Suprapubic skin (tissue), 4 donors: ENCODE measurements at regions not wholly inside any gene's neighbourhood (a gene's known extent, or its start where the extent isn't known, plus 50 kb on each side); places are given as distances from the start of the nearest gene placed in this dataset.
"Not testable (repeated sequence)": the region's sequence is repeated elsewhere in the genome, so short reads cannot be mapped to it uniquely, and the experiment has no call there.

Experiments used
- DNase-seq, 2 donors: peaks; one replicate each; pipeline ENCODE4 v3.0.0-alpha.2; 2019; ENCODE audit warnings: low spot score in 2 of 2
- H3K27ac ChIP-seq: fragments of 200-600 bp; sonication (generic); one replicate; pipeline ENCODE4 v1.5.1; 2019
- H3K27me3 ChIP-seq: fragments of 200-600 bp; sonication (generic); one replicate; pipeline ENCODE4 v1.5.1; 2019
- H3K36me3 ChIP-seq: fragments of 200-600 bp; sonication (generic); one replicate; pipeline ENCODE4 v1.5.1; 2019
- H3K4me1 ChIP-seq: fragments of 200-600 bp; sonication (generic); one replicate; pipeline ENCODE4 v1.5.1; 2019
- H3K4me3 ChIP-seq: fragments of 200-600 bp; sonication (generic); one replicate; pipeline ENCODE4 v1.5.1; 2019; ENCODE audit warnings: mild to moderate bottlenecking
- H3K9me3 ChIP-seq: fragments of 200-600 bp; sonication (generic); one replicate; pipeline ENCODE4 v1.5.1; 2019
- CTCF ChIP-seq, 2 donors: fragments of 200-600 bp in 1 of 2; fragments of 450-650 bp in 1 of 2; sonication (generic) in 1 of 2; IDR thresholded peaks; one replicate each; pipeline ENCODE4 v1.5.1; 2016 to 2019; ENCODE audit warnings: antibody characterized with exemption in 2 of 2, mild to moderate bottlenecking in 1 of 2, moderate library complexity in 1 of 2
- EP300 ChIP-seq: sonication (generic); formaldehyde crosslinking; IDR thresholded peaks from one replicate; pipeline ENCODE4 v1.6.1; 2017; ENCODE audit warnings: antibody characterized with exemption
- POLR2A ChIP-seq, 2 donors: fragments of 450-650 bp; IDR thresholded peaks; one replicate each; pipeline ENCODE4 v1.6.1; 2017; ENCODE audit warnings: antibody characterized with exemption in 2 of 2, mild to moderate bottlenecking in 2 of 2, moderate library complexity in 2 of 2
- POLR2AphosphoS5 ChIP-seq, 3 donors: sonication (generic); formaldehyde crosslinking; IDR thresholded peaks; one replicate each; pipeline ENCODE4 v1.6.1; 2017; ENCODE audit warnings: antibody characterized with exemption in 3 of 3
- WGBS: methylation state at CpG from one replicate; pipeline ENCODE4 v1.1.5; 2018; 5-methylcytosine and 5-hydroxymethylcytosine counted together

GRCh38 chr1:38185913-38186312 is 139.3 kb upstream of the POU3F1 start:
- no peaks in the 10 kb centered on the region for H3K36me3 ChIP-seq
- H3K4me3 ChIP-seq: no peak overlapping the region
- no peaks in the 10 kb centered on the region for H3K4me1 ChIP-seq
- WGBS: 82% methylated on average over 7 of the region's 7 CpGs
- peaks cover 9% of the 10 kb centered on the region for H3K27me3 ChIP-seq
- no peak for TF ChIP-seq CTCF (IDR thresholded peaks at IDR 0.05)
- no peak for TF ChIP-seq POLR2A (IDR thresholded peaks at IDR 0.05)
- TF ChIP-seq EP300: no peak
- no peak for TF ChIP-seq POLR2AphosphoS5 (IDR thresholded peaks at IDR 0.05)
- H3K9me3 ChIP-seq: no peaks in the 10 kb centered on the region
- no peak overlapping the region for H3K27ac ChIP-seq
- no peak for DNase-seq

GRCh38 chr1:38183747-38184146 is 137.2 kb upstream of the POU3F1 start:
- DNase-seq: no peak
- H3K9me3 ChIP-seq: no peaks in the 10 kb centered on the region
- WGBS: 79% methylated on average over 2 of the region's 2 CpGs
- no peak overlapping the region for H3K4me3 ChIP-seq
- no peak overlapping the region for H3K27ac ChIP-seq
- no peaks in the 10 kb centered on the region for H3K36me3 ChIP-seq
- no peak for TF ChIP-seq EP300
- no peaks in the 10 kb centered on the region for H3K4me1 ChIP-seq
- peaks cover 6% of the 10 kb centered on the region for H3K27me3 ChIP-seq

- no peaks in the 10 kb centered on the region for H3K36me3 ChIP-seq
- H3K4me3 ChIP-seq: no peak overlapping the region
- H3K9me3 ChIP-seq: no peaks in the 10 kb centered on the region
- peaks cover 3% of the 10 kb centered on the region for H3K27me3 ChIP-seq
- H3K4me1 ChIP-seq: no peaks in the 10 kb centered on the region
- TF ChIP-seq CTCF (IDR thresholded peaks at IDR 0.05) (no peak), POLR2A (IDR thresholded peaks at IDR 0.05) (no peak), POLR2AphosphoS5 (IDR thresholded peaks at IDR 0.05) (no peak), EP300 (no peak)
- DNase-seq: no peak
- 72% methylated on average over 7 of the region's 7 CpGs for WGBS
- H3K27ac ChIP-seq: no peak overlapping the region
Observed at GRCh38 chr1:38183096-38183495, 136.5 kb upstream of the POU3F1 start.

- not testable (repeated sequence) for H3K36me3 ChIP-seq, H3K27ac ChIP-seq, H3K27me3 ChIP-seq, H3K4me3 ChIP-seq, H3K4me1 ChIP-seq, DNase-seq, H3K9me3 ChIP-seq
- 74% methylated on average over 1 of the region's 1 CpG for WGBS
Observed at GRCh38 chr1:38180388-38180787, 133.8 kb upstream of the POU3F1 start.

GRCh38 chr1:38179483-38179882 is 132.9 kb upstream of the POU3F1 start:
- Histone ChIP-seq H3K27me3 (no peaks in the 10 kb centered on the region), H3K4me1 (no peaks in the 10 kb centered on the region), H3K9me3 (no peaks in the 10 kb centered on the region), H3K27ac (no peak overlapping the region), H3K4me3 (no peak overlapping the region), H3K36me3 (no peaks in the 10 kb centered on the region)
- WGBS: 77% methylated on average over 8 of the region's 8 CpGs
- no peak for DNase-seq
- TF ChIP-seq CTCF (IDR thresholded peaks at IDR 0.05) (no peak), POLR2AphosphoS5 (IDR thresholded peaks at IDR 0.05) (no peak), POLR2A (IDR thresholded peaks at IDR 0.05) (no peak), EP300 (no peak)

GRCh38 chr1:38178216-38178615 is 131.6 kb upstream of the POU3F1 start:
- no peak overlapping the region for H3K4me3 ChIP-seq
- no peak for DNase-seq
- no peaks in the 10 kb centered on the region for H3K27me3 ChIP-seq
- no peaks in the 10 kb centered on the region for H3K9me3 ChIP-seq
- H3K4me1 ChIP-seq: no peaks in the 10 kb centered on the region
- H3K27ac ChIP-seq: no peak overlapping the region
- no peak for TF ChIP-seq CTCF (IDR thresholded peaks at IDR 0.05)
- TF ChIP-seq EP300: no peak
- no peak for TF ChIP-seq POLR2A (IDR thresholded peaks at IDR 0.05)
- TF ChIP-seq POLR2AphosphoS5 (IDR thresholded peaks at IDR 0.05): no peak
- WGBS: 84% methylated on average over 6 of the region's 6 CpGs
- no peaks in the 10 kb centered on the region for H3K36me3 ChIP-seq
